ENCODE measurements at regions not wholly inside any gene's neighbourhood (a gene's known extent, or its start where the extent isn't known, plus 50 kb on each side); places are given as distances from the start of the nearest gene placed in this dataset.

DNA sequence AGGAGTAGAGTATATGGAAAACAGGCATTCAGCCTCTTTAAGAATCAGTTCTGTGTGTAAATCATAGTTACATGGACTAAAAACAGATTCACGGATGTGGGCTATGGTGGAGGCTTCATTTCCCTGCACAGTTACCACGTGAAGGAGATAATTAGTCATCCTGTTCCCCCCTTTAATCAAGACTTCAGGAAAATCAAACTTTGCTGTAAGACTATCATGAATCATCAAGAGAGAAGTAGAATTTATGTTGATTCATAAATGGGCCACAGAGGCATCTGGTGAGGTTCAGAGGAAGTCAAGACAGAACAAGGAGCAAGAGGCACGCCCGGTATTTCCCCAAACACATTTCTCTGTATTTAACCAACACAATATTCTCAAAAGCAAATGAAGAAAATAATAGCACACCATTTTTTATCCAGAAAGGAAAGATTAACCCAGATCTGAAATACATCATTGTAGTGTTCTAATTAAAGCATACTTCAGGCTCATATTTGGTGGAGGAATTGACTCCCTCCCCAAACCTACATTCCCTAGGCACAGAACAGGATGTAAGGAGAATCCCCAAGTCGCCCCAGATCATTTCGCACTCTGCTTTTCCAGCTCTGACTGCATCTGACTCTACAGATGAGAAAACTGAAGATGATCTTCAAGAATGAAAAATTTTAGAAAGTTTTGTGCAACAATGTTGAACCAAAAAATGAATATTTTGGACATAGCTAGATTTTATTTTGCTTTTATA, 175.8 kb upstream of the GAS1 start:
- H4K8ac ChIP-seq (ENCODE audit: extremely low read depth, insufficient read depth, low read length): no peak overlapping the region
- no peaks in the 10 kb centered on the region for H3K79me1 ChIP-seq (ENCODE audit: low read depth, low read length)
- H2AFZ ChIP-seq (ENCODE audit: low read length): no peak overlapping the region
- H2BK15ac ChIP-seq (ENCODE audit: low read length): no peak overlapping the region
- no peak overlapping the region for H2BK12ac ChIP-seq (ENCODE audit: low read depth, low read length)
- H4K20me1 ChIP-seq (replicated peaks in 1 of 2; ENCODE audit: control insufficient read depth in 1 of 2, insufficient read depth in 2 of 2, low read length in 2 of 2): no peaks in the 10 kb centered on the region
- no peaks in the 10 kb centered on the region for H3K9me3 ChIP-seq (ENCODE audit: insufficient read depth in 2 of 2, low read depth in 1 of 2, low read length in 1 of 2)
- H3K79me2 ChIP-seq (ENCODE audit: control insufficient read depth in 1 of 2, insufficient read depth in 2 of 2, low read length in 2 of 2): no peaks in the 10 kb centered on the region
- no peak overlapping the region for H2AK5ac ChIP-seq (ENCODE audit: low read depth, low read length)
- FAIRE-seq (no peak), DNase-seq (ENCODE audit: low read depth in 1 of 2, low spot score in 2 of 2) (no peak)
- no peak overlapping the region for H3K4me3 ChIP-seq (ENCODE audit: extremely low read depth in 1 of 4, insufficient read depth in 2 of 4, low read depth in 3 of 4, low read length in 4 of 4)
- CTCF ChIA-PET (ENCODE audit: partially characterized antibody): no interaction called here
- H3K18ac ChIP-seq (ENCODE audit: extremely low read depth, low read length): no peak overlapping the region
- H3K23me2 ChIP-seq (ENCODE audit: low read depth, low read length): no peaks in the 10 kb centered on the region
- H2BK120ac ChIP-seq (replicated peaks; ENCODE audit: low read depth, low read length): no peak overlapping the region
- H3K27me3 ChIP-seq (replicated peaks in 1 of 4; ENCODE audit: control insufficient read depth in 3 of 4, extremely low read depth in 1 of 4, insufficient read depth in 3 of 4, low read length in 3 of 4): no peaks in the 10 kb centered on the region
- no peaks in the 10 kb centered on the region for H3K36me3 ChIP-seq (ENCODE audit: control insufficient read depth in 2 of 4, insufficient read depth in 4 of 4, low read length in 3 of 4)
- no peak overlapping the region for H2BK5ac ChIP-seq (ENCODE audit: low read depth, low read length)
- H3K56ac ChIP-seq (replicated peaks; ENCODE audit: insufficient read length, low read depth, low read length): no peak overlapping the region
- no peak overlapping the region for H3K23ac ChIP-seq (ENCODE audit: insufficient read length)
- no peak overlapping the region for H4K5ac ChIP-seq (ENCODE audit: insufficient read length, low read depth, low read length)
- no peak overlapping the region for H3K9ac ChIP-seq (replicated peaks in 1 of 4; ENCODE audit: extremely low read depth in 1 of 4, low read depth in 3 of 4, low read length in 3 of 4)
- WGBS, 2 experiments (ENCODE audit: extremely low coverage in 1 of 2, insufficient coverage in 1 of 2, insufficient read length in 1 of 2, insufficient replicate concordance in 2 of 2, low coverage in 1 of 2, low lambda C conversion rate in 2 of 2, missing lambda C conversion rate in 1 of 2): 86% methylated on average over 6 of the region's 6 CpGs; no CpG with 5 or more reads in 1 of the 2 experiments
- no peak overlapping the region for H3K4ac ChIP-seq (replicated peaks; ENCODE audit: insufficient read length, low read depth, low read length)
- H3K14ac ChIP-seq (ENCODE audit: insufficient read length): no peak overlapping the region
- no peak overlapping the region for H3K4me2 ChIP-seq (ENCODE audit: insufficient read depth in 1 of 2, low read depth in 2 of 2, low read length in 2 of 2)
- POLR2A ChIA-PET (ENCODE audit: partially characterized antibody): no interaction called here
- no peak overlapping the region for H2BK20ac ChIP-seq (ENCODE audit: low read length)
- H3K4me1 ChIP-seq (replicated peaks in 1 of 4; ENCODE audit: control insufficient read depth in 3 of 4, insufficient read depth in 4 of 4, low read length in 3 of 4): no peaks in the 10 kb centered on the region
- H4K91ac ChIP-seq (replicated peaks; ENCODE audit: insufficient read length, low read length): no peak overlapping the region
- H3K27ac ChIP-seq (ENCODE audit: low read depth, low read length): no peak overlapping the region
- TF ChIP-seq CHD1 (IDR thresholded peaks at IDR 0.05; ENCODE audit: low read depth, low read length): no peak
- no peak for TF ChIP-seq TEAD4 (IDR thresholded peaks at IDR 0.05; ENCODE audit: low read depth, low read length)
- no peak for TF ChIP-seq KDM1A (IDR thresholded peaks at IDR 0.05; ENCODE audit: borderline replicate concordance, low read length)
- TF ChIP-seq ATF3 (IDR thresholded peaks at IDR 0.05; ENCODE audit: insufficient read depth, low read depth, low read length): no peak
- TF ChIP-seq, protein P1, sequence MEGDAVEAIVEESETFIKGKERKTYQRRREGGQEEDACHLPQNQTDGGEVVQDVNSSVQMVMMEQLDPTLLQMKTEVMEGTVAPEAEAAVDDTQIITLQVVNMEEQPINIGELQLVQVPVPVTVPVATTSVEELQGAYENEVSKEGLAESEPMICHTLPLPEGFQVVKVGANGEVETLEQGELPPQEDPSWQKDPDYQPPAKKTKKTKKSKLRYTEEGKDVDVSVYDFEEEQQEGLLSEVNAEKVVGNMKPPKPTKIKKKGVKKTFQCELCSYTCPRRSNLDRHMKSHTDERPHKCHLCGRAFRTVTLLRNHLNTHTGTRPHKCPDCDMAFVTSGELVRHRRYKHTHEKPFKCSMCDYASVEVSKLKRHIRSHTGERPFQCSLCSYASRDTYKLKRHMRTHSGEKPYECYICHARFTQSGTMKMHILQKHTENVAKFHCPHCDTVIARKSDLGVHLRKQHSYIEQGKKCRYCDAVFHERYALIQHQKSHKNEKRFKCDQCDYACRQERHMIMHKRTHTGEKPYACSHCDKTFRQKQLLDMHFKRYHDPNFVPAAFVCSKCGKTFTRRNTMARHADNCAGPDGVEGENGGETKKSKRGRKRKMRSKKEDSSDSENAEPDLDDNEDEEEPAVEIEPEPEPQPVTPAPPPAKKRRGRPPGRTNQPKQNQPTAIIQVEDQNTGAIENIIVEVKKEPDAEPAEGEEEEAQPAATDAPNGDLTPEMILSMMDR (IDR thresholded peaks at IDR 0.05; ENCODE audit: control extremely low read depth in 1 of 3, insufficient read depth in 1 of 3, low read depth in 1 of 3, low read length in 3 of 3): no peak
- no peak for TF ChIP-seq SP1 (IDR thresholded peaks at IDR 0.05; ENCODE audit: low read depth, low read length)
- no peak for TF ChIP-seq BACH1 (IDR thresholded peaks at IDR 0.05; ENCODE audit: low read length)
- TF ChIP-seq SIX5 (IDR thresholded peaks at IDR 0.05; ENCODE audit: low read depth, low read length): no peak
- TF ChIP-seq SP2 (IDR thresholded peaks at IDR 0.05; ENCODE audit: low read length): no peak
- no peak for TF ChIP-seq RAD21 (IDR thresholded peaks at IDR 0.05 in 1 of 2, conservative IDR thresholded peaks at IDR 0.05 in 1 of 2; ENCODE audit: low read depth in 2 of 2, low read length in 2 of 2)
- TF ChIP-seq SIRT6 (IDR thresholded peaks at IDR 0.05; ENCODE audit: low read length): no peak
